ENCODE measurements at regions not wholly inside any gene's neighbourhood (a gene's known extent, or its start where the extent isn't known, plus 50 kb on each side); places are given as distances from the start of the nearest gene placed in this dataset.

GRCh38 chr6:22024973-22025467 lies 271.8 kb downstream of the PRL start:
- no peak overlapping the region for H3K4me3 ChIP-seq (ENCODE audit: low read length)
- no peak overlapping the region for H3K27ac ChIP-seq (ENCODE audit: low read depth, low read length)
- peaks cover 14% of the 10 kb centered on the region for H3K4me1 ChIP-seq (ENCODE audit: control insufficient read depth, low read length)

GRCh38 chr6:22025468-22026163 lies 271.2 kb downstream of the PRL start:
- H3K36me3 ChIP-seq (ENCODE audit: control insufficient read depth, low read length): no peaks in the 10 kb centered on the region
- no peaks in the 10 kb centered on the region for H3K27me3 ChIP-seq (ENCODE audit: control insufficient read depth, low read length)
- no peaks in the 10 kb centered on the region for H4K20me1 ChIP-seq (ENCODE audit: control insufficient read depth, insufficient read depth, low read depth, low read length)
- H3K4me3 ChIP-seq (ENCODE audit: low read length): no peak overlapping the region
- H3K27ac ChIP-seq (ENCODE audit: low read depth, low read length): peak overlapping the region; percentile 26; the same call in 1 of the 2 replicates
- H3K4me1 ChIP-seq (ENCODE audit: control insufficient read depth, low read length): peaks cover 14% of the 10 kb centered on the region
- H3K9me2 ChIP-seq (replicated peaks; ENCODE audit: control insufficient read depth, low read length): no peaks in the 10 kb centered on the region
- H3K4me2 ChIP-seq (ENCODE audit: low read length): no peak overlapping the region; the same call in none of the 2 replicates
- no peaks in the 10 kb centered on the region for H3F3A ChIP-seq (ENCODE audit: control insufficient read depth, insufficient read depth)
- H3K9me3 ChIP-seq (ENCODE audit: control insufficient read depth, insufficient read depth, low read length): no peaks in the 10 kb centered on the region
- no peaks in the 10 kb centered on the region for H3K79me2 ChIP-seq (ENCODE audit: control insufficient read depth, low read length)
- TF ChIP-seq CTCF (IDR thresholded peaks at IDR 0.05; ENCODE audit: low read depth, low read length, poor library complexity, severe bottlenecking) (no peak), EZH2phosphoT487 (IDR thresholded peaks at IDR 0.05; ENCODE audit: borderline replicate concordance, low read length) (no peak)

More at GRCh38 chr6:22024973-22025467, 271.8 kb downstream of the PRL start:
- H3K4me2 ChIP-seq (ENCODE audit: low read length): no peak overlapping the region; the same call in 1 of the 2 replicates
- no peaks in the 10 kb centered on the region for H3K27me3 ChIP-seq (ENCODE audit: control insufficient read depth, low read length)
- no peaks in the 10 kb centered on the region for H3K9me3 ChIP-seq (ENCODE audit: control insufficient read depth, insufficient read depth, low read length)
- H3K36me3 ChIP-seq (ENCODE audit: control insufficient read depth, low read length): no peaks in the 10 kb centered on the region
- no peak for TF ChIP-seq EZH2phosphoT487 (IDR thresholded peaks at IDR 0.05; ENCODE audit: borderline replicate concordance, low read length)
- TF ChIP-seq CTCF (IDR thresholded peaks at IDR 0.05; ENCODE audit: low read depth, low read length, poor library complexity, severe bottlenecking): no peak
- no peaks in the 10 kb centered on the region for H3K9me2 ChIP-seq (replicated peaks; ENCODE audit: control insufficient read depth, low read length)
- H4K20me1 ChIP-seq (ENCODE audit: control insufficient read depth, insufficient read depth, low read depth, low read length): no peaks in the 10 kb centered on the region
- no peaks in the 10 kb centered on the region for H3F3A ChIP-seq (ENCODE audit: control insufficient read depth, insufficient read depth)
- H3K79me2 ChIP-seq (ENCODE audit: control insufficient read depth, low read length): no peaks in the 10 kb centered on the region

- Histone ChIP-seq H3K4me2 (ENCODE audit: low read length) (no peak overlapping the region; the same call in 1 of the 2 replicates), H3K4me1 (ENCODE audit: control insufficient read depth, low read length) (peaks cover 14% of the 10 kb centered on the region)
Observed at GRCh38 chr6:22026164-22026678, 270.6 kb downstream of the PRL start.

More at GRCh38 chr6:22026164-22026678, 270.6 kb downstream of the PRL start:
- Histone ChIP-seq H3K27me3 (ENCODE audit: control insufficient read depth, low read length) (no peaks in the 10 kb centered on the region), H3F3A (ENCODE audit: control insufficient read depth, insufficient read depth) (no peaks in the 10 kb centered on the region), H3K9me2 (replicated peaks; ENCODE audit: control insufficient read depth, low read length) (no peaks in the 10 kb centered on the region), H3K79me2 (ENCODE audit: control insufficient read depth, low read length) (no peaks in the 10 kb centered on the region), H3K4me3 (ENCODE audit: low read length) (no peak overlapping the region), H3K27ac (ENCODE audit: low read depth, low read length) (peak overlapping the region; percentile 26; the same call in 1 of the 2 replicates), H3K36me3 (ENCODE audit: control insufficient read depth, low read length) (no peaks in the 10 kb centered on the region), H3K9me3 (ENCODE audit: control insufficient read depth, insufficient read depth, low read length) (no peaks in the 10 kb centered on the region), H4K20me1 (ENCODE audit: control insufficient read depth, insufficient read depth, low read depth, low read length) (no peaks in the 10 kb centered on the region)
- TF ChIP-seq CTCF (IDR thresholded peaks at IDR 0.05; ENCODE audit: low read depth, low read length, poor library complexity, severe bottlenecking) (no peak), EZH2phosphoT487 (IDR thresholded peaks at IDR 0.05; ENCODE audit: borderline replicate concordance, low read length) (no peak)

Data from DOHH2 (cell line).